Lower leg skin (tissue), 4 donors: ENCODE measurements at regions not wholly inside any gene's neighbourhood (a gene's known extent, or its start where the extent isn't known, plus 50 kb on each side); places are given as distances from the start of the nearest gene placed in this dataset.

ENCODE experiments used
- DNase-seq, 2 donors: peaks; one replicate each; pipeline ENCODE4 v3.0.0-alpha.2; 2019; ENCODE audit warnings: low spot score in 2 of 2
- H3K4me3 ChIP-seq: fragments of 200-600 bp; sonication (generic); 2 replicates; pipeline ENCODE4 v1.5.1; 2017; ENCODE audit warnings: mild to moderate bottlenecking, low read depth; ENCODE audit not compliant: poor library complexity, severe bottlenecking
- CTCF ChIP-seq, 3 donors: fragments of 450-650 bp; IDR thresholded peaks; one replicate each; pipeline ENCODE4 v1.5.1; 2016; ENCODE audit warnings: antibody characterized with exemption in 3 of 3, mild to moderate bottlenecking in 3 of 3, moderate library complexity in 2 of 3
- POLR2A ChIP-seq, 2 donors: fragments of 450-650 bp; IDR thresholded peaks; one replicate each; pipeline ENCODE4 v1.6.1; 2016 to 2017; ENCODE audit warnings: antibody characterized with exemption in 2 of 2, mild to moderate bottlenecking in 1 of 2, moderate library complexity in 1 of 2
- WGBS, 2 donors: methylation state at CpG; one replicate each; pipeline ENCODE4 v1.1.5; 2018; 5-methylcytosine and 5-hydroxymethylcytosine counted together
- intact Hi-C: fragments of 100-400 bp; cut with DNase I; formaldehyde crosslinking; loops from one replicate; pipeline ENCODE4 v1.15.0; 2023; ENCODE audit warnings: low total_unique reads

- no peak for TF ChIP-seq POLR2A (IDR thresholded peaks at IDR 0.05)
- no peak for TF ChIP-seq CTCF (IDR thresholded peaks at IDR 0.05)
Observed at GRCh38 chr18:40613721-40614120, 1341.3 kb upstream of the PIK3C3 start.

GRCh38 chr18:40612356-40612755 is 1342.7 kb upstream of the PIK3C3 start:
- TF ChIP-seq CTCF (IDR thresholded peaks at IDR 0.05) (no peak), POLR2A (IDR thresholded peaks at IDR 0.05) (no peak)
- WGBS, 2 donors, result 83 to 92% methylated on average over 1 of the region's 1 CpG
- intact Hi-C loops, result loop anchor here (10.0 kb wide), 1 partner anchor 78 kb away; no protein-coding TSS in a partner anchor
- H3K4me3 ChIP-seq, result no peak overlapping the region
- no peak for DNase-seq

More at GRCh38 chr18:40613721-40614120, 1341.3 kb upstream of the PIK3C3 start:
- DNase-seq, result no peak
- intact Hi-C loops, result loop anchor here (10.0 kb wide), 1 partner anchor 79 kb away; no protein-coding TSS in a partner anchor
- no peak overlapping the region for H3K4me3 ChIP-seq

GRCh38 chr18:40608226-40608625 is 1346.8 kb upstream of the PIK3C3 start:
- H3K4me3 ChIP-seq, result no peak overlapping the region
- TF ChIP-seq POLR2A (IDR thresholded peaks at IDR 0.05) (no peak), CTCF (IDR thresholded peaks at IDR 0.05) (no peak)
- WGBS, 2 donors, result 58 to 74% methylated on average over 2 of the region's 2 CpGs
- DNase-seq, result no peak
- intact Hi-C loops, result no loop called here

- TF ChIP-seq CTCF (IDR thresholded peaks at IDR 0.05) (no peak), POLR2A (IDR thresholded peaks at IDR 0.05) (no peak)
- WGBS, 2 donors, result 28 to 39% methylated on average over 6 of the region's 6 CpGs
- intact Hi-C loops, result no loop called here
- DNase-seq, result no peak
- no peak overlapping the region for H3K4me3 ChIP-seq
Observed at GRCh38 chr18:40607542-40608148, 1347.4 kb upstream of the PIK3C3 start.

GRCh38 chr18:40606996-40607395 is 1348.0 kb upstream of the PIK3C3 start:
- WGBS, 2 donors, result 32 to 38% methylated on average over 1 of the region's 1 CpG
- TF ChIP-seq POLR2A (IDR thresholded peaks at IDR 0.05), result no peak
- TF ChIP-seq CTCF (IDR thresholded peaks at IDR 0.05), result no peak
- intact Hi-C loops, result no loop called here

GRCh38 chr18:40583671-40584070 is 1371.4 kb upstream of the PIK3C3 start:
- intact Hi-C loops, result no loop called here
- no peak for DNase-seq
- H3K4me3 ChIP-seq, result no peak overlapping the region
- TF ChIP-seq CTCF (IDR thresholded peaks at IDR 0.05), result no peak
- TF ChIP-seq POLR2A (IDR thresholded peaks at IDR 0.05), result no peak
- WGBS, 2 donors, result 85 to 91% methylated on average over 12 of the region's 12 CpGs

More at GRCh38 chr18:40606996-40607395, 1348.0 kb upstream of the PIK3C3 start:
- no peak overlapping the region for H3K4me3 ChIP-seq
- DNase-seq, result no peak
